Gastrocnemius medialis (tissue), 4 donors: ENCODE measurements at regions not wholly inside any gene's neighbourhood (a gene's known extent, or its start where the extent isn't known, plus 50 kb on each side); places are given as distances from the start of the nearest gene placed in this dataset.
"Not testable (repeated sequence)": the region's sequence is repeated elsewhere in the genome, so short reads cannot be mapped to it uniquely, and the experiment has no call there.

Source experiments
- ATAC-seq, 2 donors: fragments of 150-250 bp; one replicate each; pipeline ENCODE4 v1.9.1; 2016
- DNase-seq, 2 donors: peaks; one replicate each; pipeline ENCODE4 v3.0.0-alpha.2; 2019
- H3K27ac ChIP-seq, 4 donors: fragments of 200-600 bp; sonication (generic); 1 replicate in 1 of 4; 2 replicates in 3 of 4; pipeline ENCODE4 v1.5.1; 2016 to 2018; ENCODE audit warnings: mild to moderate bottlenecking in 2 of 4, moderate library complexity in 1 of 4
- H3K27me3 ChIP-seq, 3 donors: fragments of 200-600 bp; sonication (generic) in 2 of 3; 1 replicate in 1 of 3; 2 replicates in 2 of 3; pipeline versions ENCODE4 v1.5.1 to v1.6.0; 2016 to 2019; ENCODE audit warnings: mild to moderate bottlenecking in 1 of 3, moderate library complexity in 1 of 3
- H3K36me3 ChIP-seq, 2 donors: fragments of 200-600 bp; sonication (generic) in 1 of 2; one replicate each; pipeline ENCODE4 v1.5.1; 2017 to 2018
- H3K4me1 ChIP-seq, 2 donors: fragments of 200-600 bp; sonication (generic) in 1 of 2; one replicate each; pipeline ENCODE4 v1.5.1; 2016 to 2017; ENCODE audit warnings: mild to moderate bottlenecking in 2 of 2
- H3K4me3 ChIP-seq, 4 donors: fragments of 200-600 bp; sonication (generic) in 3 of 4; 1 replicate in 1 of 4; 2 replicates in 3 of 4; pipeline ENCODE4 v1.5.1; 2016 to 2019; ENCODE audit warnings: mild to moderate bottlenecking in 2 of 4
- H3K9me3 ChIP-seq, 3 donors: fragments of 200-600 bp; sonication (generic) in 2 of 3; 1 replicate in 1 of 3; 2 replicates in 2 of 3; pipeline ENCODE4 v1.5.1; 2016 to 2019
- CTCF ChIP-seq, 5 experiments: fragments of 450-650 bp in 3 of 5; fragments of 200-600 bp in 2 of 5; sonication (generic) in 2 of 5; IDR thresholded peaks in 4 of 5; conservative IDR thresholded peaks in 1 of 5; 1 replicate in 4 of 5; 2 replicates in 1 of 5; pipeline ENCODE4 v1.5.1; 2016 to 2019; ENCODE audit warnings: antibody characterized with exemption in 5 of 5, mild to moderate bottlenecking in 3 of 5, moderate library complexity in 3 of 5
- POLR2A ChIP-seq, 2 donors: fragments of 450-650 bp; IDR thresholded peaks; one replicate each; pipeline ENCODE4 v1.6.1; 2017; ENCODE audit warnings: antibody characterized with exemption in 2 of 2, mild to moderate bottlenecking in 2 of 2, moderate library complexity in 2 of 2
- in situ Hi-C, 4 donors: fragments of 200-750 bp; cut with MboI; loops; one replicate each; pipeline versions ENCODE4 v1.15.0 to v1.8.0; 2017; ENCODE audit warnings: low sequenced_read_pairs in 4 of 4
- intact Hi-C: fragments of 100-400 bp; cut with DNase I; formaldehyde crosslinking; loops from one replicate; pipeline ENCODE4 v1.15.1; 2023; ENCODE audit warnings: low total_unique reads

DNA sequence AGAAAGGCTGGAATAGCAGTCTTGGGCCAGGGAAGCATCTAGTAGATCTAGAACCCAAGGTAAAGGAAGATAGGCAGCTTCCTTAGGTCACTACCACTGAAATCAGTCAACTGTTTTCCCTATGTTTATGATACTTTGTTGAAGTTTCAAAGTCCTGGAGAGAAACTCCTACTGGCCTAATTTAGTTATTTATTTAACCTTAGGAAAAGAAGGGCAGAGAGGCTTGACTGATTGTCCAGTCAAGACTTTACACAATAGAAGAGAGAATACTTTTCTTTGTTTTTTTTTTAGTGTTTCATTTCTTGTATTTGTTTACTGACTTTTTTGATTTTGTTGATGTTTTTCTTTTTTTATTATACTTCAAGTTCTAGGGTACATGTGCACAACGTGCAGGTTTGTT is 138.9 kb upstream of the PHYHIPL start:
- TF ChIP-seq CTCF (IDR thresholded peaks at IDR 0.05 in 4 of 5, conservative IDR thresholded peaks at IDR 0.05 in 1 of 5) = no peak
- TF ChIP-seq POLR2A (IDR thresholded peaks at IDR 0.05) = no peak
- Histone ChIP-seq H3K27me3 (no peaks in the 10 kb centered on the region), H3K27ac (no peak overlapping the region), H3K36me3 (no peaks in the 10 kb centered on the region), H3K4me1 (peaks cover 0 to 5% of the 10 kb centered on the region in 2 donors), H3K4me3 (no peak overlapping the region), H3K9me3 (no peaks in the 10 kb centered on the region)
- intact Hi-C loops (no loop called here), in situ Hi-C loops (no loop called here)
- no peak for ATAC-seq
- DNase-seq = no peak

GRCh38 chr10:59043358-59043757 is 133.1 kb upstream of the PHYHIPL start:
- H3K27ac ChIP-seq, H3K36me3 ChIP-seq, H3K27me3 ChIP-seq, in situ Hi-C loops, H3K4me1 ChIP-seq, ATAC-seq, intact Hi-C loops, H3K4me3 ChIP-seq, H3K9me3 ChIP-seq, DNase-seq: not testable (repeated sequence)

GRCh38 chr10:59047180-59047579 is 129.3 kb upstream of the PHYHIPL start:
- H3K9me3 ChIP-seq = no peaks in the 10 kb centered on the region
- DNase-seq (no peak), ATAC-seq (no peak)
- TF ChIP-seq CTCF (IDR thresholded peaks at IDR 0.05 in 4 of 5, conservative IDR thresholded peaks at IDR 0.05 in 1 of 5) = no peak
- TF ChIP-seq POLR2A (IDR thresholded peaks at IDR 0.05) = no peak
- no peaks in the 10 kb centered on the region for H3K36me3 ChIP-seq
- no peaks in the 10 kb centered on the region for H3K4me1 ChIP-seq
- no peaks in the 10 kb centered on the region for H3K27me3 ChIP-seq
- intact Hi-C loops (no loop called here), in situ Hi-C loops (no loop called here)
- H3K27ac ChIP-seq = no peak overlapping the region
- H3K4me3 ChIP-seq = no peak overlapping the region

- H3K9me3 ChIP-seq = no peaks in the 10 kb centered on the region
- intact Hi-C loops = no loop called here
Observed at GRCh38 chr10:59047957-59048618, 128.4 kb upstream of the PHYHIPL start.

DNA sequence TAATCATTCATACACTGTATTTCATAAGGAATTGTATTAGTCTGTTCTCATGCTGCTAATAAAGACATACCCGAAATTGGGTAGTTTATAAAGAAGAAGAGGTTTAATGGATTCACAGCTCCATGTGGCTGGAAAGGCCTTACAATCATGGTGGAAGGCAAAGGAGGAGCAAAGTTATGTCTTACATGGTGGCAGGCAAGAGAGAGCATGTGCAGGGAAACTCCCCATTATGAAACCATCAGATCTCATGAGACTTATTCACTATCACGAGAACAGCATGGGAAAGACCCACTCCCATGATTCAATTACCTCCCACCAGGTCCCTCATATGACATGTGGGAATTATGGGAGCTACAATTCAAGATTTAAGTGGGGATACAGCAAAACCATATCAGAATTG is 122.9 kb upstream of the PHYHIPL start:
- intact Hi-C loops, in situ Hi-C loops, H3K9me3 ChIP-seq, DNase-seq, H3K27ac ChIP-seq, H3K27me3 ChIP-seq, H3K4me3 ChIP-seq, ATAC-seq, H3K36me3 ChIP-seq, H3K4me1 ChIP-seq: not testable (repeated sequence)

More at GRCh38 chr10:59047957-59048618, 128.4 kb upstream of the PHYHIPL start:
- no peaks in the 10 kb centered on the region for H3K36me3 ChIP-seq
- H3K4me3 ChIP-seq = no peak overlapping the region
- TF ChIP-seq POLR2A (IDR thresholded peaks at IDR 0.05) = no peak
- TF ChIP-seq CTCF (IDR thresholded peaks at IDR 0.05 in 4 of 5, conservative IDR thresholded peaks at IDR 0.05 in 1 of 5) = no peak
- ATAC-seq = no peak
- DNase-seq = no peak
- in situ Hi-C loops = no loop called here
- H3K4me1 ChIP-seq = no peaks in the 10 kb centered on the region
- no peak overlapping the region for H3K27ac ChIP-seq
- H3K27me3 ChIP-seq = no peaks in the 10 kb centered on the region

- no peak for DNase-seq
- no peaks in the 10 kb centered on the region for H3K36me3 ChIP-seq
- no peak for ATAC-seq
- H3K27ac ChIP-seq = no peak overlapping the region
- H3K4me1 ChIP-seq = peaks cover 0 to 6% of the 10 kb centered on the region in 2 donors
- intact Hi-C loops (no loop called here), in situ Hi-C loops (no loop called here)
- H3K27me3 ChIP-seq = no peaks in the 10 kb centered on the region
- no peak overlapping the region for H3K4me3 ChIP-seq
- TF ChIP-seq CTCF (IDR thresholded peaks at IDR 0.05 in 4 of 5, conservative IDR thresholded peaks at IDR 0.05 in 1 of 5) (no peak), POLR2A (IDR thresholded peaks at IDR 0.05) (no peak)
- no peaks in the 10 kb centered on the region for H3K9me3 ChIP-seq
Observed at GRCh38 chr10:59055045-59055444, 121.4 kb upstream of the PHYHIPL start.
